ENCODE measurements at regions not wholly inside any gene's neighbourhood (a gene's known extent, or its start where the extent isn't known, plus 50 kb on each side); places are given as distances from the start of the nearest gene placed in this dataset.

GRCh38 chr20:21570285-21570992 is 56.6 kb upstream of the NKX2-2 start:
- no peak overlapping the region for H3K27ac ChIP-seq
- H3K36me3 ChIP-seq = no peaks in the 10 kb centered on the region
- H3K4me3 ChIP-seq = no peak overlapping the region
- H3K4me1 ChIP-seq = no peaks in the 10 kb centered on the region
- DNase-seq (ENCODE audit: low spot score) = no peak
- TF ChIP-seq CTCF (IDR thresholded peaks at IDR 0.05) = no peak
- no peaks in the 10 kb centered on the region for H3K9me3 ChIP-seq
- no peaks in the 10 kb centered on the region for H3K27me3 ChIP-seq

GRCh38 chr20:21569586-21569985 is 55.7 kb upstream of the NKX2-2 start:
- TF ChIP-seq CTCF (IDR thresholded peaks at IDR 0.05) = no peak
- H3K36me3 ChIP-seq = no peaks in the 10 kb centered on the region
- no peaks in the 10 kb centered on the region for H3K27me3 ChIP-seq
- H3K9me3 ChIP-seq = no peaks in the 10 kb centered on the region
- DNase-seq (ENCODE audit: low spot score) = no peak
- no peak overlapping the region for H3K4me3 ChIP-seq
- no peak overlapping the region for H3K27ac ChIP-seq
- no peaks in the 10 kb centered on the region for H3K4me1 ChIP-seq

GRCh38 chr20:21564127-21564773 is 50.4 kb upstream of the NKX2-2 start:
- no peak for DNase-seq (ENCODE audit: low spot score)
- H3K4me1 ChIP-seq = no peaks in the 10 kb centered on the region
- no peaks in the 10 kb centered on the region for H3K27me3 ChIP-seq
- no peak overlapping the region for H3K27ac ChIP-seq
- H3K9me3 ChIP-seq = peaks cover 0 to 6% of the 10 kb centered on the region in 2 donors
- no peaks in the 10 kb centered on the region for H3K36me3 ChIP-seq
- H3K4me3 ChIP-seq = no peak overlapping the region
- TF ChIP-seq CTCF (IDR thresholded peaks at IDR 0.05) = no peak
